NT2/D1 (cell line): ENCODE measurements at regions not wholly inside any gene's neighbourhood (a gene's known extent, or its start where the extent isn't known, plus 50 kb on each side); places are given as distances from the start of the nearest gene placed in this dataset.

ENCODE experiments used
- SUZ12 ChIP-seq: IDR thresholded peaks from 2 replicates; pipeline ENCODE4 v1.6.1; 2011; ENCODE audit not compliant: insufficient read length, insufficient read depth; ENCODE audit errors: extremely low read depth
- YY1 ChIP-seq: IDR thresholded peaks from 2 replicates; pipeline ENCODE4 v1.6.1; 2011; ENCODE audit not compliant: insufficient read length, insufficient read depth
- ZNF274 ChIP-seq: IDR thresholded peaks from 2 replicates; pipeline ENCODE4 v1.6.1; 2011; ENCODE audit warnings: mild to moderate bottlenecking, low read depth, low read length

DNA sequence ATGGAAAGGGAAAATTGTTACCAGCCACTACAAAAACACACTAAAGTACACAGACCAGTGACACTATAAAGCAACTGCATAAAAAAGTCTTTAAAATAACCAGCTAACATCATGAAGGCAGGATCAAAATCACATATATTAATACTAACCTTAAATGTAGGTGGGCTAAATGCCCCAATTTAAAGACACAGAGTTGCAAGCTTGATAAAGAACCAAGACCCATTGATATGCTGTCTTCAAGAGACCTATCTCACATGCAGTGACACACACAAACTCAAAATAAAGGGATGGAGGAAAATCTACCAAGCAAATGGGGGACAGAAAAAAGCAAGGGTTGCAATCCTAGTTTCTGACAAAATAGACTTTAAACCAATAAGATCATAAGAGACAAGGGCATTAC, 246.3 kb downstream of the SEC16B start:
- TF ChIP-seq ZNF274 = no peak
- TF ChIP-seq SUZ12 = no peak
- no peak for TF ChIP-seq YY1
